MCF 10A (cell line): ENCODE measurements at regions not wholly inside any gene's neighbourhood (a gene's known extent, or its start where the extent isn't known, plus 50 kb on each side); places are given as distances from the start of the nearest gene placed in this dataset.
A peak's percentile ranks its signal among the peaks of the same experiment; 100 is the strongest.

Experiments
- BruUV-seq: library from RNA; stranded (reverse); fragments of 400-500 nt; replicated peaks from 2 replicates; lab custom pipeline; 2021; lab: Mats Ljungman, UMichigan
- CTCF ChIA-PET: fragments of 300-600 bp; sonication (Branson Sonifier 250); formaldehyde crosslinking; extraction: SDS; loops from one replicate; lab custom pipeline; 2021; ENCODE audit warnings: antibody characterized with exemption, inconsistent platforms; lab: Yijun Ruan, JAX
- POLR2A ChIA-PET: fragments of 300-600, 350-650 bp; sonication (Branson Sonifier 250); formaldehyde crosslinking; extraction: SDS; loops from one replicate; lab custom pipeline; 2020; ENCODE audit warnings: antibody characterized with exemption, inconsistent platforms; lab: Yijun Ruan, JAX
- DNase-seq: peaks from one replicate; pipeline ENCODE4 v3.0.0-alpha.2; 2018; ENCODE audit not compliant: unreplicated experiment
- H3K27ac Mint-ChIP-seq: one replicate; pipeline ENCODE4 v1.8.0; 2022; ENCODE audit warnings: mild to moderate bottlenecking, low read depth, mixed read lengths; ENCODE audit not compliant: unreplicated experiment
- H3K27me3 Mint-ChIP-seq: one replicate; pipeline ENCODE4 v1.8.0; 2022; ENCODE audit warnings: mixed read lengths; ENCODE audit not compliant: insufficient read depth, unreplicated experiment
- H3K36me3 Mint-ChIP-seq: one replicate; pipeline ENCODE4 v1.8.0; 2022; ENCODE audit warnings: mild to moderate bottlenecking, moderate library complexity, mixed read lengths; ENCODE audit not compliant: insufficient read depth, unreplicated experiment
- H3K4me1 Mint-ChIP-seq: one replicate; pipeline ENCODE4 v1.8.0; 2022; ENCODE audit warnings: mixed read lengths; ENCODE audit not compliant: insufficient read depth, unreplicated experiment
- H3K4me3 Mint-ChIP-seq: one replicate; pipeline ENCODE4 v1.8.0; 2022; ENCODE audit warnings: mild to moderate bottlenecking, moderate library complexity, mixed read lengths; ENCODE audit not compliant: unreplicated experiment
- H3K9me3 Mint-ChIP-seq: one replicate; pipeline ENCODE4 v1.8.0; 2022; ENCODE audit warnings: mixed read lengths; ENCODE audit not compliant: unreplicated experiment
- CTCF ChIP-seq: fragments of 200-600 bp; IDR thresholded peaks from one replicate; pipeline ENCODE4 v1.8.0; 2022; ENCODE audit warnings: antibody characterized with exemption, mild to moderate bottlenecking; ENCODE audit not compliant: unreplicated experiment
- intact Hi-C: fragments of 100-400 bp; cut with micrococcal nuclease; formaldehyde crosslinking; loops from 2 replicates; pipeline ENCODE4 v1.14.1; 2022

- no TSS peak for BruUV-seq
- no peaks in the 10 kb centered on the region for H3K4me1 Mint-ChIP-seq
- no peak overlapping the region for H3K27ac Mint-ChIP-seq
- ChIA-PET CTCF (interaction anchor here (0.6 to 1.1 kb wide), 3 partner anchors 22 to 315 kb away, joined by 3 to 4 read pairs (median 4); no protein-coding TSS in a partner anchor), POLR2A (interaction anchor here (0.6 kb wide), 1 partner anchor 40 kb away, joined by 3 read pairs; no protein-coding TSS in a partner anchor)
- H3K36me3 Mint-ChIP-seq, result no peaks in the 10 kb centered on the region
- H3K27me3 Mint-ChIP-seq, result no peaks in the 10 kb centered on the region
- no peaks in the 10 kb centered on the region for H3K9me3 Mint-ChIP-seq
- TF ChIP-seq CTCF, result no peak
- H3K4me3 Mint-ChIP-seq, result no peak overlapping the region
- DNase-seq, result peak; percentile 34
- intact Hi-C loops, result loop anchor here (5.0 kb wide), 1 partner anchor 285 kb away; no protein-coding TSS in a partner anchor
Observed at GRCh38 chr6:113591896-113592827, 265.0 kb upstream of the MARCKS start.

- intact Hi-C loops, result loop anchor here (5.0 kb wide), 1 partner anchor 283 kb away; no protein-coding TSS in a partner anchor
Observed at GRCh38 chr6:113594726-113595125, 262.4 kb upstream of the MARCKS start.

GRCh38 chr6:113595911-113596376, 261.2 kb upstream of the MARCKS start:
- H3K9me3 Mint-ChIP-seq, result no peaks in the 10 kb centered on the region
- intact Hi-C loops, result no loop called here
- H3K27me3 Mint-ChIP-seq, result no peaks in the 10 kb centered on the region
- no peak overlapping the region for H3K4me3 Mint-ChIP-seq
- no peak for DNase-seq
- BruUV-seq, result no TSS peak
- H3K27ac Mint-ChIP-seq, result no peak overlapping the region
- CTCF ChIA-PET, result interaction anchor here (0.8 to 1.3 kb wide), 3 partner anchors 16 to 182 kb away, joined by 3 to 4 read pairs (median 3); no protein-coding TSS in a partner anchor
- no peaks in the 10 kb centered on the region for H3K4me1 Mint-ChIP-seq
- POLR2A ChIA-PET, result no interaction called here
- TF ChIP-seq CTCF, result no peak
- no peaks in the 10 kb centered on the region for H3K36me3 Mint-ChIP-seq

More at GRCh38 chr6:113594726-113595125, 262.4 kb upstream of the MARCKS start:
- CTCF ChIA-PET, result interaction anchor here (1.6 kb wide), 1 partner anchor 26 kb away, joined by 5 read pairs; no protein-coding TSS in a partner anchor
- POLR2A ChIA-PET, result interaction anchor here (1.0 kb wide), 1 partner anchor 263 kb away, joined by 3 read pairs; no protein-coding TSS in a partner anchor
- TF ChIP-seq CTCF, result no peak
- no peaks in the 10 kb centered on the region for H3K36me3 Mint-ChIP-seq
- H3K27me3 Mint-ChIP-seq, result no peaks in the 10 kb centered on the region
- H3K27ac Mint-ChIP-seq, result no peak overlapping the region
- DNase-seq, result peak; percentile 14
- H3K4me3 Mint-ChIP-seq, result no peak overlapping the region
- H3K4me1 Mint-ChIP-seq, result no peaks in the 10 kb centered on the region
- H3K9me3 Mint-ChIP-seq, result no peaks in the 10 kb centered on the region
- BruUV-seq, result no TSS peak
